Muscle of back (tissue), 3 donors: ENCODE measurements at regions not wholly inside any gene's neighbourhood (a gene's known extent, or its start where the extent isn't known, plus 50 kb on each side); places are given as distances from the start of the nearest gene placed in this dataset.

Experiments used
- DNase-seq, 3 donors: peaks; one replicate each; pipeline versions ENCODE4 v3.0.0 to v3.0.0-alpha.2; 2013

DNA sequence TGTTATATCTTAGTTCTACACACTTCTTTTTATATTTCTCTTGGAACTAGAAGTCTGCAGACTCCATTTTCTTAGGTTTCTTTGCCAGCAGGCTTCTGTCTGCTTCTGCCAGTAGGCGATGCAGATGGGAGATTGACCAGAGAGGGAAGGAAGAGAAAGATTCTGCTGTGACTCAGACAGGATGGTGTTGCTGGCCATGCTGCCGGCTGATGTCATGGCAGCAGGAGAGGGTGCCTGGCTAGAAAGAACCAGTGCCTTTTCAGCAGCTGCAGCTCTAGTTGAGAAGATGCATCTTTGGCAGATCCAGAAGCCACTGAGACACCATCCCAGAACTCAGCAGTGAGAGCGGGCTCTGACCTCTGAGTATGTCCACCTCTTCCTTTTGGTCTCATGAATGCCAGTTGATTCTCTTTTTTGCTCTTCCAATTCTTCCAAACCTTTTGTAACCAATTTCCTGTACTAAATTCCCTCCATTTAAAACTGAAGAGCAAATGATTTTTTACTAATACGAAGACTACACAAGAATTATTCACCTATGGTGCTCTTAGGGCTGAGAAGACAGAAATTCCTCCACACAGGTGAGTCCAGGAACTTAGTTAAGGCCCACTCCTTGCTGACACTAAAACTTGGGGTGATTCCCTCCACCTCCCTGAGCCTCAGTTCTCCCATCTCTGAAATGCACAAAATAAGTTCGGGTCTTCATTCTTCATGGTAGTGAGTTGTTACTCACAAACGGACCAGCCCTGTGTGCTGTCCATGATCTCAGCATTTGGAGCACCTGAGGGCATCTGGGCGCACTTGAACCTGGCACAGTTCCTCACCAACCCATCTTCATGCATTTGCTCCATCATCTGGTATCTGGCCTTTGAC is 200.7 kb downstream of the MYCN start:
- no peak for DNase-seq

- no peak for DNase-seq
Observed at GRCh38 chr2:16139663-16140615, 199.6 kb downstream of the MYCN start.

DNA sequence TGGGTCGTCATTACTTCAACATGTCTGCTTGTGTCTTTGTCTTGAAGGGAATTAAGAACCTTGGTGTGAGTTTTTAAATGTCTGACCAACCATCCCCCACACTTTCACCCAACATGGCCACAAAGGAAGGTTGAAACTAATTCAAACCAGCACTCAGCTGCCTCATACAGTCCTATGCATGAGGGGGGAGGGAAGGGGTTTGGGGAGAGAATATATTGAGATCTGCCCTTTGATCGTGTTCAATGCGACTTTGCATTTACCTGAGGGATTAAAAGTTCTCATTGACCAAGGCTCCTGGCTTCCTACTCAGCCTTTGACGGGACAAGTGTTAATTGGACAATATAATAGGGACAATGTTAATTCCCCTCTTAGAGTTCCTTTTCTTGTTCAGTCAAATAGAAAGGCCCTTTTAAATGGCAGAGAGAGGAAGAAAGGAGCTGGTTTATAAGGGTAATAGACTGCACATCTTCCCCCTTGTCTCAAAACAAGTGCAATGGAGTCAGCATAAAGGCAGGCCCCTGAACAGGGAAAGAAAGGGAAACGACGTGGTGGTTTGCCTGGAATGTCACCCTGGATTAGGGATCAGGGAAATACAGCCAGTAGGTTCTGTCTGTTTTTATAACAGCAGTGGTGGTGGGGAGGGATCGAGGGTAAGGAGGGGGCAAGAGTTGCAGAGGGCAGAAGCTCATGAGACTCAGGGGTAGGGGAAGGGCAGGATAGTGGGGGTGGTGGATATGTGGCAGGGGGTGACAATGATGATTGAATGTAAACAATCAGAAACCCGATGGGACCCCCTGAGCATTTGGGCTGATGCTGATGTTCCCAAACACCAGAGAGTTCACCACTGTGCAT is 198.7 kb downstream of the MYCN start:
- DNase-seq: no peak

- DNase-seq: no peak
Observed at GRCh38 chr2:16137080-16137755, 196.9 kb downstream of the MYCN start.

DNA sequence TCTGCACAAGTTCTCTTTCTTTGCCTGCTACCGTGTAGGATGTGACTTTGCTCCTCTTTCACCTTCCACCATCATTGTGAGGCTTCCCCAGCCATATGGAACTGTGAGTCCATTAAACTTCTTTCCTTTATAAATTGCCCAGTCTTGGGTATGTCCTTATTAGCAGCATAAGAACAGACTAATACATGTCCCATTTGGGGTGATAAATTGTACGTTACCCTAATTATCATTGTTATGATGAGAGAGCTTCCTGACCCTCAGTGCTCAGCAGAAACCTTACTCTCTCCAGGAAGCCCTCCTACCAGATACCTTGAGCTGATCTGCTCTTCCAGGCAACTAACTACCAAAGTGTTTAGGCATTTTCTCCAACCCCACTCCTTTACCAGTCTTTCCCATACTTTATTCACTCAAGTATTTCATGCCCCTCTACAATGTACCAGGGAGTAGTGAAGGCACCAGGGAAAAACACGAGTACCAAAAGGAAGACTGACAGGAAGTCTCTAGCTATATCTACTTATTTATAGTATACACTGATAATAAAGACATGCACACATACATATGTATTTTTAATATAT is 196.2 kb downstream of the MYCN start:
- no peak for DNase-seq

DNA sequence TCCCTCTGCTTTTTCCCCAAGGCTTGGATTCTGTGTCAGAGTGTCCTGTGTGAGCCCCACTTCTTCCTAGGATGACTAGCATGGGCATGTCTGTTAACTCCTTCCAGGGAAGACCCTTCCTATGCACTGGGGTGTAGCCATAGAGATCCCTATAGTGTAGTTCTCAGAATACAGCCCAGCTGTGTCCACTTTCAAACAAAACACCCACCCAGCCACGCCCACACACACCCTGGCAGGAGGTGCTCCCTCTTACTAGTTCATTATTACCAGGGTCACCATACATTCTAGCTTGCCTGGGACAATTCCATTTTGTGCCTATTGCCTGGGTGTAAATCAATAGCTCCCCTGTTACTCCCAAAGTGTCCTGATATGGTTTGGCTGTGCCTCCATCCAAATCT is 195.6 kb downstream of the MYCN start:
- no peak for DNase-seq

DNA sequence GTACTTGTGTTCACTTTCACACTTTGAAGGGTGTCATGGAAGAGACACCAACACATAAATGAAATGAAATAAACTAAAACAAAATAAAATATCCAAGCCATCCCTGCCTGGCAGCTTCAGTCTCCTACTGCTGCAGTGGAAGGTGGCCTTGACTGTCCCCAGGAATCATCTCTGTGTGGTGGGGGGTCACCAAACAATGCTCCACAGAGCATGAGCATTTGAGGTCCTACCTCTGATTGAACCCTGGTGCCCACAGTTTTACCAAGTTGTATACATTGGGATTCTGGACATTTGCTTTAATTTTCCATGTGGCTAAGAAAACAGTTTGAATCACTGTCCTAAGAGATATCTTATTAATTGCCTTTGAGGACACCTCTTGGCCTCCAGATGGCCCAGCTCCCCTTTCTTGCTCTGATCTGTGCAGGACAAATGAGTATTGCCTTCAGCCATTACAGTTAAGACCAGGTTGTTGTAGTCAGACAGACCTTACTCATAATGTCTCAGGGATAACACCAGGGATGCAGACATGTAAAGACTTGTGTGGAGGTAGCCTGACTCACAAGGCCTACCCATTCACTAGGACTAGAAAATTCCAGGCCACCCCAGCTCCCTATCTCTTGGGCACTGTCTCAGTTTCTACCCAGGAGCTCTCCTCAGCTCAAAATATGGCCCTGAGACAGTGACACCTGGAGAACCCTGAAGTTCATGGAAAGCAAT is 195.0 kb downstream of the MYCN start:
- DNase-seq: no peak

DNA sequence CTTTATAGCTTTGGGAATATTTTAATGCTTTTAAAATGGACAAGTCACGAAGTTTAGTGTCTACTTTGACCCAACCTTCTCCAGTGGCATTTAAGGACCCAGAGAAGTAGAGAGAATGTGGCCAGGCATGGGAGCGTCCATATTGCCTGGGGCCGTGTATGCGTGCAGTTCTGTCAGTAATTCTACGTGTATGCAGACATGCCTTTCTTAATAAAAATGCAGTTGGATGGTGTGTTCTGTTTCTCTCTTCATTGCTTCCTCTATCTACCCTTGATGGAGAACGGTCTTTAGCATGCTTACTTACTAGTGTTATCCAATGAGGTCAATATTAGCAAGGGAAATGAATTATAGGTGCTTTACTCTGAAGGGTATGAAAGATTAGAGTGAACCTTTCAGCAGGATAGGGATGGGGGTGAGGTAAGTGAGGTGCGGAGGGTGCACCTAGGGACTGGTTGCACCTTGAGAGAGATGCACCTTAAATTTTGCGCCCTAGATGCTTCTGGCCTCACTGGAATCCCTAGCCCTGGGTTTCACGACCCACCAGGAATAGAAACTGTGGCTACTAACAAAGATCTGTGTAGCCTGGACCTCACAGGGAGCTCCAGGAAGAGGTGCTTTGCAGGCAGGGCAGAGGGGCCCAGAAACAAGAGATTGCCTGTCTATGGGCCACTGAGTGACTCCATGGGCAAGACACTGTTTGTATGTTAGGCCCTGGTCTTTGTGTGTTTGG is 194.3 kb downstream of the MYCN start:
- DNase-seq: no peak

GRCh38 chr2:16130906-16131400 is 190.6 kb downstream of the MYCN start:
- no peak for DNase-seq

- no peak for DNase-seq
Observed at GRCh38 chr2:16130541-16130880, 190.2 kb downstream of the MYCN start.

DNA sequence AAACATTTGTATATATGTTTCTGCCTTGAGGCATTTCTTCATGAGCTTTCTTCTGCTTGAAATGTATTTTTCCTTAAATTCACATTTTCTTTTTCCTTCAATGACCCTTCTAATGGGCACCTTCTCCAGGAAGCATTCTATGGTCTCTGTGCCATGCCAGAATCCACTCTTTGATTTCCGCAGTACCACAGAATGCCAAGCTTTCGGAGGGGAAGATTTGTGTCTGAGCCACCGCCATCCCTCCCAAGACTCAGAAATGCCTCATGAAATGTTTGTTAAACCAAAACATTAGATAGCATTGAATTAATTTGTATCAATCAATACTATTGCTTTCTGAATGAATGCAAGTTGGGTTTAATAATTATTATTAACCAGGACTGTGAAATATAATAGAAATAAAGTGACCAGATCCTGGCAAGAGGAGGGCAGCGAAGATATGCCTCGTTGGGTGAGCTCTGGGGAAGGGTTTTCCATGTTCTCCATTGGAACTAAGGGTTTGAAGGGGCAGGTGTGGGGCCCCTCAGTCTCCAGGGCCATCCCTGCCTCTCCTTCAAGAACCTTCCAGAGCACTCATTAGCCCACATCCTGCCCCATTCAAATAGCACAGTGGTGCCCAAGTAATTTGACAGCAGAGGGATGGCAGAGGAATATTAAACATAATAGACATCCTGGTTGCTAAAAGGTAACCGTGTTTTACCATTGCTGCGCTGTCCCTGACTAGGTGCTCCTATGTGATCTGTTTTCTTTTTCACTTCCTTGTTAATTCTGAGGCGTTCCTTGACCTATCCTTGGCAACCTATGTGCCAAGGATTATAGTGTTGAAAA is 189.6 kb downstream of the MYCN start:
- no peak for DNase-seq

DNA sequence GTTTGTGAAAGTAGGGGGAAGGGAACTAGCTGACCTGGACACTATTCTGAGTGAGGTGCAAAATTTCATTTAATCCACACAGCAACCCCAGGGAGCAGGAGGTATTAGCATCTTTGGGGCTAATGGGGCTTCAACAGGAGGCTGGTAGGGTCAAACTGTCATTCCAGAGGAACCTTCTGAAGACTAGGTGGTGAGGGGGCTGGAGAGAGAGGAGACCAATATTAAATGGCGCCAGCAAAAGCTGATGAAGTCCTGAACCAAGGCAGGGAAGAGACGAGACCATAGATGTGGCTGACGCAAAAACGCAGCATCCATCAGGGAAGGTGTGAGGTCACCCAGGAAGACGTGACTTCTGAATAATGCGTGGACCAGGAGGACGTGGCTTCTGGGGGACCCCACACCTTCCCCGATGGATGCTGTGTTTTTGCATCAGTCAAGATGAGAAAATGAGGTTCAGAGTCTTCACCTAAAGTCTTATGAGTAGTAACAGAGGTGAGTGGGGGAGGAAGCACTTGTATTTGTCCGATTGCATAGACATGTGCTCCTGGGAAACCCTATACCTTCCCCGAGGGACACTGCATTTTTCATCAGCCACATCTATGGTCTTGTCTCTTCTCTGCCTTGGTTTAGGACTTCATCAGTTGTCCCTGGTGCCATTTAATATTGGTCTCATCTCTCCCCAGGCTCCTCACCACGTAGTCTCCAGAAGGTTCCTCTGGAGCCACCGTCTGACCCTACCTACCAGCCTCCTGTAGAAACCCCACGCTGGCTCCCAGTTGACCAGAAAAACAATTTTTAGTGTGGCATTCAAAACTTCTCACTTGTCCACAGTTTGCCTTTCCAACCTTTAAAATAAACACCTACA is 188.6 kb downstream of the MYCN start:
- DNase-seq: no peak

- no peak for DNase-seq
Observed at GRCh38 chr2:16127958-16128357, 187.6 kb downstream of the MYCN start.

GRCh38 chr2:16127276-16127940 is 187.1 kb downstream of the MYCN start:
- no peak for DNase-seq

DNA sequence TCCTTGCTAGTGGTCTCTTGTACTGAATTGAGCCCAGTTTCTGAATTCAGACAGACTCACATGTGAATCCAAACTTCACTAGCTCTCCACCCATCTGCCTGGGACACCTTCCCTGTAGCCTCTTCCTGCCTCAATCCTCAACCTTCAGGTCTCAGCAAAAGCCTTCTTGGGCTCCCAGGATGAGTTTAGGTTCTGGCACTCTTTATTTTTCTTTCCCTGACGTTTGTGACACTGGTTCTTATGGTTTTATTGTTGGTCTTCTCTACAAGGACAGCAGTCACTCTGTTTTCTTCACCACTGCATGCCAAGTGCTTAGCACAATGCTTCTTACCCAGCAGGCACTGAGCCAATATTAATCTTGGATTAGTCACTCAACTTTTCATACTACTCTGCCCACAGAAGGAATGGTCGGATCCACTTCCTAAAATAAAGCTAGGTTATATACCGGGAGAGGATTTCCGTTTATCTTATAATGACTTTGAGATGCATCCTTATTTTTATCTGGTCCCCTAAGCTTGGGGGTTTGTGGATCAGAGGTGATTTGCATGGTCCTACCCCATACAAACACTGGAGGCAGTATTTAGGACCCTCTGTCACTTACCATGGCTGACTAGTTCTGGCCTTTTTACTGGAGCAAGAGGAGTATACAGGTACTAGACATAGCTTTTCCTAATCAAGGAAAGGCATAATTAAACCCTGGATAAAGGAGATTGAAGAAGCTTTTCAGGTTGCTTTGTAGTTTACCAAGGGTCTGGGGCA is 186.3 kb downstream of the MYCN start:
- no peak for DNase-seq
